HAP-1 (cell line): ENCODE measurements at regions not wholly inside any gene's neighbourhood (a gene's known extent, or its start where the extent isn't known, plus 50 kb on each side); places are given as distances from the start of the nearest gene placed in this dataset.
A peak's percentile ranks its signal among the peaks of the same experiment; 100 is the strongest.

Experiments
- DNase-seq, 2 experiments: peaks; one replicate each; pipeline ENCODE4 v3.0.0-alpha.2; 2016 to 2020; ENCODE audit warnings: low spot score in 2 of 2
- H3K27me3 ChIP-seq: fragments of 250-450 bp; sonication (Bioruptor Pico); 2 replicates; pipeline ENCODE4 v1.5.1; 2020; ENCODE audit warnings: low read depth, mild to moderate bottlenecking, moderate library complexity
- H3K36me3 ChIP-seq: fragments of 250-450 bp; sonication (Bioruptor Pico); replicated peaks from 2 replicates; pipeline ENCODE4 v1.5.1; 2020; ENCODE audit warnings: mild to moderate bottlenecking
- H3K4me1 ChIP-seq: fragments of 250-450 bp; sonication (Bioruptor Pico); 2 replicates; pipeline ENCODE4 v1.5.1; 2020; ENCODE audit warnings: mild to moderate bottlenecking
- H3K4me3 ChIP-seq: fragments of 250-450 bp; sonication (Bioruptor Pico); 2 replicates; pipeline ENCODE4 v1.5.1; 2020; ENCODE audit warnings: mild to moderate bottlenecking, moderate library complexity
- H3K9me3 ChIP-seq: fragments of 250-450 bp; sonication (Bioruptor Pico); 2 replicates; pipeline ENCODE4 v1.5.1; 2020; ENCODE audit warnings: mild to moderate bottlenecking, moderate library complexity
- in situ Hi-C: fragments of 300-500 bp; cut with MboI; formaldehyde crosslinking; loops from 3 replicates; pipeline ENCODE4 v1.14.3; 2020; ENCODE audit warnings: low sequenced_read_pairs, inconsistent platforms, mixed read lengths

DNA sequence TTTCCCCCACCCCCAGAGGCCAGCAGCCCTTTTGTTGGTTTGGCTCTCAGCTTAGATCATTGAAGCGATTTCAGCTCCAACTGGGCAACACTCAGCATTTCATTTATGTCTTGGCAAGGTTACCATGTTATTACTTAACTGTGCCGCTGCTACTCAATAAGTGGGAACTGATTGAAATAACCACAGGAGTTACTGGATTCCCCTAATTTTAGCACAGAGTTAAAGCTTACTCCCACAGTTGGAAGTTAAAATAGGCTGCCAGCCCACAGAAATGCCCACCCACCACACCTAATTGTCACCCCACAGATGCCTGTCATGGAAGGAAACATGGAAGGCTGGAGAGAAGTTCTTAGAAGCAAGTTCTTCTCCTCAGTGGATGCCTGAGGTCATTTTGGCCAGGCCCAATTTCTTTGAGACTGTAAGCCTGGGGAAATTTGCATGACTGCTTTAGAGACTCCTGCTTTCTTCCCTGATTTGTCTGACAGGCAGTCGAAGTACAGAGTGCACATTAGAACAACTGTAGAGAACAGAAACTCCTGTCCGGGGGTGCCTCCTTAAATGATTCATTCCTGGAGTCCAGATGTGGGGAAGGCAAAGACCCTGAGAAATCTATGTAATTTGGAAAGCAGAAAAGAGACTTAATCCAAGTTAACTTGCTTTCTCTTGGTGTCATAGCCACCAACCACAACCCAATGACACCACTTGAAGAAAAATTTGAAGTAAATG lies 370.0 kb downstream of the ZSWIM6 start:
- Histone ChIP-seq H3K9me3 (no peaks in the 10 kb centered on the region; the same call in 1 of the 2 replicates), H3K36me3 (no peaks in the 10 kb centered on the region), H3K4me1 (no peaks in the 10 kb centered on the region), H3K4me3 (no peak overlapping the region), H3K27me3 (no peaks in the 10 kb centered on the region)
- in situ Hi-C loops = no loop called here
- no peak for DNase-seq

DNA sequence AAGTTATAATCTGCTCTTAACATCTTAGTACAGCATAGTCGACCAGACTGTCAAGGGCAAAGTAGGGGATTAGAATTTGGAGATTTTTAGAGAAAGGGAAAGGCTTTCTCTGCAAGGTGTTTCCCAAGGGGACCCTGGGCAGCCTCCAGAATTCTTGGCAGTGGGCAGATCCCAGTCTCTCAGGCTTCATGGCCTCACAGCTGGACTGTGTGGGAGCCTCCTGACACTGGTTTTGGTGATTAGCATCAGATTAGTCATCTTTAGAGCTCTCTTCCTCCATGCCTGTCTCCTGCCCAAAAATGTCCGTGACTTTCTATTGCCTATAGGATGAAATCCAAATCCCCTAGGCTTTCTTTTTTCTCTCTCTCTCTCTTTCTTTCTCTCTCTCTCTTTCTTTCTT lies 370.7 kb downstream of the ZSWIM6 start:
- no peak overlapping the region for H3K4me3 ChIP-seq
- no peaks in the 10 kb centered on the region; the same call in 1 of the 2 replicates for H3K9me3 ChIP-seq
- no peaks in the 10 kb centered on the region for H3K4me1 ChIP-seq
- no peaks in the 10 kb centered on the region for H3K27me3 ChIP-seq
- no peak for DNase-seq
- in situ Hi-C loops = no loop called here
- no peaks in the 10 kb centered on the region for H3K36me3 ChIP-seq

DNA sequence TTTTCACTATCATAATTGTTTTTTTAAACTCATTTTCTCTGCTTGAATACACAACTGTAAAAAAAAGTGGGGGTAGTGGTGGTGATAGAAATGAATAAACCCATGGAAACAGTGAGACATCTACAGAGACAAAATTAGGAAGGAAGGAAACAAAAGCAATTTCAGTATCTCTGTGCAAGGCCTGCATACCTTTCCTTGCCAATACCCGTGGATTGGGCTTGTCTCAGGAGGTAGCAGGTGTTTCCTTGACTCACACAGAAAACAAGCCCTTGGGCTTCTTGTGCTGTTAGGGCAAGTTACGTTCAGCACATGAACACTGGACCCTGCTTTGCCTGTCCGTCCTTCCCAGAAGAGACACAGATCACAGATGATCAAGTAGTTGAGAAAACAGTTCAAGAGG lies 372.2 kb downstream of the ZSWIM6 start:
- Histone ChIP-seq H3K36me3 (no peaks in the 10 kb centered on the region), H3K4me3 (no peak overlapping the region)
- in situ Hi-C loops = no loop called here

DNA sequence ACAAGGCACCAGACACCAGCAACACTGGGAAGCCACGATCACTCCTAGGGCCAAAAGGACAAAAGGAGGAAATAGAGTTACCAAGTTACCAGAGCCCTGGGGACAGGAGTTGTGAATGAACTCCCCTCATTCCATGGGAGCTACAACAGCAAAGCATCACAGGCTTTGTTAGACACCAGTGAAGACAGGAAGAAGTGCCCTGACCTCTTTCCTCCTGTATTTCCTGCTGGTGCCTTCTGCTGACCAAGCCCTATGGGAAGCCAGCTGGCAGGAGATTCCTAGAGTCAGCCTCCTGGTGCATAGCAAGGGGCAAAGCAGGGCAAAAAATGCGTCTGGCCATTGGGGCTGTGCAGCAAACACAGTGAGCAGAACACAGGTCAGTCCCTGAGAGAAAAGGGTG lies 374.7 kb downstream of the ZSWIM6 start:
- in situ Hi-C loops = no loop called here
- H3K36me3 ChIP-seq = no peaks in the 10 kb centered on the region
- no peaks in the 10 kb centered on the region; the same call in 1 of the 2 replicates for H3K9me3 ChIP-seq
- H3K4me3 ChIP-seq = no peak overlapping the region
- no peak for DNase-seq
- H3K4me1 ChIP-seq = no peaks in the 10 kb centered on the region
- H3K27me3 ChIP-seq = no peaks in the 10 kb centered on the region

More for the DNA sequence above, 372.2 kb downstream of the ZSWIM6 start:
- Histone ChIP-seq H3K4me1 (no peaks in the 10 kb centered on the region), H3K27me3 (no peaks in the 10 kb centered on the region), H3K9me3 (no peaks in the 10 kb centered on the region; the same call in 1 of the 2 replicates)
- DNase-seq = no peak

DNA sequence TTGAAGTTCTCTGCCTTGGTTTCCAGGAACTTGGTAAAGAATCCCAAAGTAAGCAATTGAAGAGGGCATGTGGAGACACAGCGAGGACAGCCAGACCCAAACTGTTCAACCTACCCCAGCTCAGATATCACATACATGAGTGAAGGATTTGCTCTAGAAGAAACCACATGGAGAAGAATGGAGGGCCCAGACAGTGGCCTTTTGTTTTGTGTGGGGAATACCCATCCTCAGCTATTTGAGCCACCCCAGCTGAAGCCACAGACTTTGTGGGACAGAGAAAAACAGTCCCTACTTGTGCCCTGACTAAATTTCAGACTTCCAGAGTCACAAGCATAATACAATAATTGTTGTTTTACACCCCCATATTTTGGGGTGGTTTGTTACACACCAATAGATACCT lies 387.1 kb downstream of the ZSWIM6 start:
- in situ Hi-C loops = no loop called here
- Histone ChIP-seq H3K27me3 (no peaks in the 10 kb centered on the region), H3K36me3 (no peaks in the 10 kb centered on the region), H3K4me1 (peaks cover 5% of the 10 kb centered on the region), H3K4me3 (no peak overlapping the region), H3K9me3 (no peaks in the 10 kb centered on the region)
- no peak for DNase-seq

DNA sequence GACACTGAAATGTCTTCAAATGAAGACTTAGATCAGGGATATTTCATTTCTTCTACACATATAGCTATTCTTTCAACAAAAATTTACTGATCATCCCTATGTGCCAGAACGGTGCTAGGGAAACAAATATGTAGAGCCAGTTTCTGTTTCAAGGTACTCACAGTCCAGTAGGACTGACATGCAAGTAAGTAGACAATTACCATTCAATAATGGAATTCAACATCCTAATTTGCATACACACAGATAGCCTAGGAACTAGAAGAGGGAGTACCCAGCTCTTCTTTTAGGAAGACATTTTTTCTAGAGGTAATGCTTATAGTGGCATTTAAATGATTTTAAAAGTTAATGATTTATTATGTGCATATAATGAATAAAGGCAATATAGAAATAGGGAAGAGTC lies 388.8 kb downstream of the ZSWIM6 start:
- DNase-seq = no peak
- in situ Hi-C loops = no loop called here
- H3K36me3 ChIP-seq = no peaks in the 10 kb centered on the region
- H3K4me3 ChIP-seq = no peak overlapping the region
- no peaks in the 10 kb centered on the region for H3K27me3 ChIP-seq
- no peaks in the 10 kb centered on the region for H3K9me3 ChIP-seq
- peaks cover 5% of the 10 kb centered on the region for H3K4me1 ChIP-seq

DNA sequence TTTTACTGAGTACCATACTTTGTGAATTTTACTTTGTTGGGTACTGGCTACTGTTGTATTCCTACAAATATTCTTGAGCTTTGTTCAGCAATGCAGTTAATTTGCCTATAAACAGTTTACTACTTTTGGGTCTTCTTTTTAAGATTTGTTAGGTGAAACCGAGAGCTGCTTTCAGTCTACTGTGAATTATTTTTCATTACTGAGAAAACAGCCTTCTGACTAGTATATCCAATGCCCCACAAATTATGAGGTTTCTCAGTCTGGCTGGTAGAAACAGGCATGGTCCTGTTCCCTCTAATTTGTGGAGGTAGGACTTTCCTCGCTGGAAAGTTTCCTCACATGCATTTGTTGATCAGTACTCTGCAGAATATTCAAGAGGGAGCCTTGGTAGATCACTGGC lies 392.0 kb downstream of the ZSWIM6 start:
- Histone ChIP-seq H3K4me1 (no peaks in the 10 kb centered on the region), H3K36me3 (no peaks in the 10 kb centered on the region), H3K4me3 (no peak overlapping the region), H3K9me3 (no peaks in the 10 kb centered on the region), H3K27me3 (no peaks in the 10 kb centered on the region)
- in situ Hi-C loops = no loop called here
- no peak for DNase-seq

DNA sequence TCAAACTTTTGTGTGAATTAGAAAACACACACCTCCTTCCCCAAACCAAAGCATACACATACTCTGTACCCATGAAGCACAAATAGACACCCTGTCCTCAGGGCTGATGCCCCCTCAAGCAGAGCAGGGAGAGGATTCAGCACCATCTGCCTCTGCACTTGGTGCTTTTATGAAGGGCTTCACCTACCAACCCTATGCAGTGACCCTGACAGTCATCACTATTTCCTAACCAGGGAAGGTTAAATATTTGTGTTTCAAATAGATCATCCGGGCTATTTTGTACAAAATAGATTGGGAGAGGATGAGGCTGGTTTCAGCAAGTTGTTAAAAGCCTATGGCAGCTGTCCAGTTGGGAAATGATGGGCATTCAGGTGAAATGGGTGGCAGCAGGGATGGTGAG lies 396.2 kb downstream of the ZSWIM6 start:
- in situ Hi-C loops = no loop called here
- Histone ChIP-seq H3K36me3 (no peaks in the 10 kb centered on the region), H3K4me3 (no peak overlapping the region), H3K9me3 (no peaks in the 10 kb centered on the region), H3K4me1 (peaks cover 5% of the 10 kb centered on the region), H3K27me3 (no peaks in the 10 kb centered on the region)
- DNase-seq = no peak

DNA sequence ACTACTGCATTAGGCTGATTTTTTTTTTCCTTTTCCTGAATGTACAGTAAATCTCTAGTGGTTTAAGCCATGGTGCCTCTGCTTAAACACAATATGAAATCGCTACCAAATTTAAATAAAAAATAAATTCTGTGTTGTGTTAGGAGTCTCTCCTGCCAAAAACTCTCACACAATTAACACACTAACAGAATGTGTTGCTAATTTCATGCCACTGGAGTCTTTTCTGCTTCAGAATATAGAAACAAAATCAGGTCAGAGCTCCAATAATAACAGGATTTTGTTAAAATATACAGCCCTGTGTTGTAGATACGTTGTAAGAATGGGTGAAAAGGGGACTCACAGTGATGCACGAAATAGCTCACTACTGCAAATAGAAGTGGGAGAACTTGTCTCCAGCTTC lies 398.8 kb downstream of the ZSWIM6 start:
- Histone ChIP-seq H3K9me3 (no peaks in the 10 kb centered on the region), H3K4me3 (no peak overlapping the region), H3K36me3 (no peaks in the 10 kb centered on the region), H3K4me1 (peaks cover 5% of the 10 kb centered on the region), H3K27me3 (no peaks in the 10 kb centered on the region)
- in situ Hi-C loops = no loop called here
- DNase-seq = no peak

DNA sequence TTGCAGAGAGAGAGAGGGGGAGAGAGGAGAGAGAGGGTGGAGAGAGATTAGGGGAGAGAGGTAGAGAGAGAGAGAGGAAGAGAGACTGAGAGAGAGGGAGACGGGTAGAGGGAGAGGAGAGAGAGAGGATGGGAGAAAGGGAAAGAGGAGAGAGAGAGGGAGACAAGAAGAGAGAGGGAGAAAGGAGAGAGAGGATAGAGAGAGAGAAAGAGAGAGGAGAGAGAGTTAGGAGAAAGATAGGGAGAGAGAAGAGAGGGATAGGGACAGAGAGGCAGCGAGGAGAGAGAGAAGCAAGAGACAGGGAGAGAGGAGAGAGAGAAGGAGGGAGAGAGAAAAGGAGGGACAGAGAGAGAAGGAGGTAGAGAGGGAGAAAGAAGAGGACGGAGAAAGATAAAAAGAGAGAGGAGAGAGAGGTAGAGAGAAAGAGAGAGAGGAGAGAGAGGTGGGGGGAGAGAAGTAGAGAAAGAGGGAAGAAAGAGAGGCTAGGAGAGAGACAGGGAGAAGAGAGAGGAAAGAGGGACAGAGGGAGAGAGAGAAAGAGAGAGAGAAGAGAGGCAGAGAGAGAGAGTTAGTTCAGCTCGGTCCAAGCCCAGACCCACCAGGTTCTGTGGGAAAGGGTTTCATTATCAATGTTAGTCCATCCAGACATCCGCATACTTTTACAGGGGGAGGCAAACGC lies 399.3 kb downstream of the ZSWIM6 start:
- Histone ChIP-seq H3K4me3 (no peak overlapping the region), H3K9me3 (no peaks in the 10 kb centered on the region), H3K27me3 (no peaks in the 10 kb centered on the region), H3K36me3 (no peaks in the 10 kb centered on the region), H3K4me1 (peaks cover 5% of the 10 kb centered on the region)
- in situ Hi-C loops = no loop called here
- DNase-seq = no peak

DNA sequence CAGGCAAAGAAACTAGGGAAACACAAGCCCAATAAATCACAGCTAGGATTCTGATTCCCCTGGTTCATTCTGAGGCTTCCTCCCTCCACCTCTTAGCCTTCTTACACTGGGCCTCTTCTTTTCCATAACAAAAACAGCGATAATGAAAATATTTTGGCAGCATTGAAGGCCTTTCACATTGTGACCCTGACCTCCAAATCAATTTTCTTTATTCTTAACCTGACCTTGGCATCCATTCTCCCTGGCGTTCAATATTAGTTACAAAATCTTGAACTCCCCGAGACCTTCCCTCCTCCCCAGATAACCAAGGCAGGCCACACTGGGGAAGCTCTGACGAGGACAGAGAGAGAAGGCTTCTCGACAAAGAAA lies 399.9 kb downstream of the ZSWIM6 start:
- H3K36me3 ChIP-seq = no peaks in the 10 kb centered on the region
- H3K27me3 ChIP-seq = no peaks in the 10 kb centered on the region
- no peak overlapping the region for H3K4me3 ChIP-seq
- DNase-seq = peak in 1 of 2 experiments; percentile 45
- no peaks in the 10 kb centered on the region for H3K9me3 ChIP-seq
- in situ Hi-C loops = no loop called here
- peaks cover 9% of the 10 kb centered on the region for H3K4me1 ChIP-seq

DNA sequence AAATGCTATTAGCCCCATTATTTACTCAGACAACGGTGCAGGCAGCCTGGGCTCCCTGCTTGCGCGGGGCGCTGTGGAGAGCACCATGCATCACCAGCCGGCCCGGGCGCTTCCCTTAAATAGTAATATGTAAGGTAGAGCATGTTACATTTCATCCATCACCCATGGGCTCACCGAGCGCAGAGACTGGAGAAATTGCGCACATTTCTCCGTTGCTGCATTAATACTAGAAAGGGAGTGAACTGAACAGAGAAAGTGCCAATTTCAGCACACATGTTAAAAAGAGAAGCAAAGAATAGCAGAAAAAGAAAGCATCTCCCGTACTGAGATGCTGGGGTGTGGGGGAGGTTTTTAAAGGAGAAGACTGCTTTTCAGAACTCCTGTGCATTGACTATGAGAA lies 400.3 kb downstream of the ZSWIM6 start:
- in situ Hi-C loops = no loop called here
- no peaks in the 10 kb centered on the region for H3K27me3 ChIP-seq
- peaks cover 9% of the 10 kb centered on the region for H3K4me1 ChIP-seq
- DNase-seq = no peak
- no peak overlapping the region for H3K4me3 ChIP-seq
- H3K36me3 ChIP-seq = no peaks in the 10 kb centered on the region
- no peaks in the 10 kb centered on the region for H3K9me3 ChIP-seq

DNA sequence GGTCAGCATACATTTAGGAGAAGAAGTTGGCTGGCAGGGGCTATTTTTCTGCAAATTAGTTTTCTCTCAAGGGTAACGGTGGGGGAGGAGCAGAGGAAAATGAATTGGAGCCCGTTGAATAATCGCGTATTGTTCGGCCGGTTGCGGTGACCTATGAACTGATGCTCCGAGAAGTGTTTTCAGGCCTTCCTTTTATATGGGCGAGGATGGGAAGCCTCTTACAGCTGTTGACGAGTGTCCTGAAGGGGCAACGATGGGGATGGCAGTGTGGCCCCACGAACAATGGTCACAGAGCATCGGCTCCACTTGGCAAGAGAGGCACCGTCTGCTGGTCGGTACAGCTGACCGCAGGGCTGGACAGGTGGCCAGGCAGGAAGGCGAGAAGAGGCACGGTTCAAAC lies 400.7 kb downstream of the ZSWIM6 start:
- no peak overlapping the region for H3K4me3 ChIP-seq
- no peaks in the 10 kb centered on the region for H3K9me3 ChIP-seq
- no peak for DNase-seq
- no peaks in the 10 kb centered on the region for H3K27me3 ChIP-seq
- H3K4me1 ChIP-seq = peaks cover 9% of the 10 kb centered on the region
- no peaks in the 10 kb centered on the region for H3K36me3 ChIP-seq
- in situ Hi-C loops = no loop called here

DNA sequence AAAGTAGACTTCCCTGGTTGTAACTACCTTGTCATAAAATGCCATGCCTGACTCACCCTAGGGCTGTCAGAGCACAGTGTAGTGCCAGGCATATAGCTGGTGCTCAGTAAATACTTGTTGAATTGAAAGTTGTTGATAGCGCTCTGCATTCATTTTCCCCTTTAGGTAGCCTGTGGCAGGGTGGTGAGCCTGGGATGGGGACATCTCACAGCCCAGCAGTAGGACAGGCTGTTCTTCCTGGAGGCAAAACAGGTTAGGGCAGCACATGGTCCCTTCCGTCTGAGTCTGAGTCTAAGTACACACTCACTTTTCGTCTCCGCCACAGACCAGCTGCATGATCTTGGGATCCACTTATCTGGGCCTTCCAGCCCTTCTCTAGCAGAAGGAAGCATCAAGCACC lies 401.9 kb downstream of the ZSWIM6 start:
- peaks cover 9% of the 10 kb centered on the region for H3K4me1 ChIP-seq
- H3K36me3 ChIP-seq = no peaks in the 10 kb centered on the region
- no peaks in the 10 kb centered on the region for H3K9me3 ChIP-seq
- DNase-seq = no peak
- H3K27me3 ChIP-seq = no peaks in the 10 kb centered on the region
- H3K4me3 ChIP-seq = no peak overlapping the region
- in situ Hi-C loops = no loop called here
